NCI-H1417 treated with DMSO at 0.1 percent for 48 hours (cell line): ENCODE measurements at regions not wholly inside any gene's neighbourhood (a gene's known extent, or its start where the extent isn't known, plus 50 kb on each side); places are given as distances from the start of the nearest gene placed in this dataset.

ENCODE experiments used
- DNase-seq: peaks from one replicate; lab custom pipeline; 2025; lab: John Stamatoyannopoulos, UW

- DNase-seq, result no peak
Measured at GRCh38 chr6:82740072-82740471, 325.6 kb downstream of the UBE3D start.

GRCh38 chr6:82741325-82741995 lies 324.2 kb downstream of the UBE3D start:
- DNase-seq, result no peak

- no peak for DNase-seq
Measured at GRCh38 chr6:82741996-82742385, 323.6 kb downstream of the UBE3D start.

- DNase-seq, result no peak
Measured at GRCh38 chr6:82744286-82745015, 321.2 kb downstream of the UBE3D start.

- DNase-seq, result no peak
Measured at GRCh38 chr6:82750556-82750955, 315.1 kb downstream of the UBE3D start.

- DNase-seq, result no peak
Measured at GRCh38 chr6:82751718-82752117, 313.9 kb downstream of the UBE3D start.

GRCh38 chr6:82761674-82762345 lies 303.8 kb downstream of the UBE3D start:
- DNase-seq, result no peak

GRCh38 chr6:82766476-82766875 lies 299.2 kb downstream of the UBE3D start:
- no peak for DNase-seq

- no peak for DNase-seq
Measured at GRCh38 chr6:82767037-82767436, 298.6 kb downstream of the UBE3D start.

- DNase-seq, result no peak
Measured at GRCh38 chr6:82767447-82767846, 298.2 kb downstream of the UBE3D start.

GRCh38 chr6:82772851-82773717 lies 292.6 kb downstream of the UBE3D start:
- no peak for DNase-seq

- DNase-seq, result no peak
Measured at GRCh38 chr6:82775361-82775760, 290.3 kb downstream of the UBE3D start.

- no peak for DNase-seq
Measured at GRCh38 chr6:82775981-82776380, 289.7 kb downstream of the UBE3D start.

- no peak for DNase-seq
Measured at GRCh38 chr6:82779041-82779440, 286.6 kb downstream of the UBE3D start.

- no peak for DNase-seq
Measured at GRCh38 chr6:82780334-82780733, 285.3 kb downstream of the UBE3D start.

- DNase-seq, result no peak
Measured at GRCh38 chr6:82781620-82782204, 283.9 kb downstream of the UBE3D start.

GRCh38 chr6:82783587-82784236 lies 281.9 kb downstream of the UBE3D start:
- no peak for DNase-seq

- DNase-seq, result no peak
Measured at GRCh38 chr6:82785206-82785605, 280.4 kb downstream of the UBE3D start.

- DNase-seq, result no peak
Measured at GRCh38 chr6:82786248-82786647, 279.4 kb downstream of the UBE3D start.

- DNase-seq, result no peak
Measured at GRCh38 chr6:82795940-82796339, 269.7 kb downstream of the UBE3D start.

GRCh38 chr6:82801083-82801482 lies 264.6 kb downstream of the UBE3D start:
- DNase-seq, result no peak
